ENCODE measurements at regions not wholly inside any gene's neighbourhood (a gene's known extent, or its start where the extent isn't known, plus 50 kb on each side); places are given as distances from the start of the nearest gene placed in this dataset.

GRCh38 chr4:138111462-138112000, 130.6 kb downstream of the SLC7A11 start:
- Histone ChIP-seq H3K4me3 (ENCODE audit: low read depth in 1 of 3, low read length in 3 of 3) (no peak overlapping the region), H3K36me3 (ENCODE audit: control insufficient read depth in 4 of 4, insufficient read depth in 3 of 4, low read depth in 1 of 4, low read length in 3 of 4) (no peaks in the 10 kb centered on the region), H3K27ac (ENCODE audit: low read depth in 1 of 2, low read length in 2 of 2) (no peak overlapping the region), H3K27me3 (ENCODE audit: control insufficient read depth in 4 of 4, insufficient read depth in 4 of 4, low read length in 3 of 4) (no peaks in the 10 kb centered on the region), H3K9ac (ENCODE audit: low read depth in 1 of 2, low read length in 2 of 2) (no peak overlapping the region), H3K9me3 (ENCODE audit: control insufficient read depth in 4 of 4, low read length in 3 of 4) (peaks cover 0 to 2% (median 0%) of the 10 kb centered on the region in 4 donors), H3K4me1 (ENCODE audit: control insufficient read depth in 4 of 4, insufficient read depth in 4 of 4, low read length in 3 of 4) (no peaks in the 10 kb centered on the region)
- TF ChIP-seq SP1 (IDR thresholded peaks at IDR 0.05) = no peak
- DNase-seq (ENCODE audit: low spot score) = no peak
- 97% methylated on average over 3 of the region's 3 CpGs for WGBS

GRCh38 chr4:138110815-138111214, 131.3 kb downstream of the SLC7A11 start:
- H3K27me3 ChIP-seq (ENCODE audit: control insufficient read depth in 4 of 4, insufficient read depth in 4 of 4, low read length in 3 of 4) = no peaks in the 10 kb centered on the region
- H3K36me3 ChIP-seq (ENCODE audit: control insufficient read depth in 4 of 4, insufficient read depth in 3 of 4, low read depth in 1 of 4, low read length in 3 of 4) = no peaks in the 10 kb centered on the region
- no peak overlapping the region for H3K4me3 ChIP-seq (ENCODE audit: low read depth in 1 of 3, low read length in 3 of 3)
- DNase-seq (ENCODE audit: low spot score) = no peak
- no peaks in the 10 kb centered on the region for H3K4me1 ChIP-seq (ENCODE audit: control insufficient read depth in 4 of 4, insufficient read depth in 4 of 4, low read length in 3 of 4)
- TF ChIP-seq RXRA (IDR thresholded peaks at IDR 0.05) (no peak), ZBTB33 (IDR thresholded peaks at IDR 0.05) (no peak), SP1 (IDR thresholded peaks at IDR 0.05) (no peak), NR2F2 (IDR thresholded peaks at IDR 0.05) (no peak), GABPA (IDR thresholded peaks at IDR 0.05 in 1 of 2, conservative IDR thresholded peaks at IDR 0.05 in 1 of 2) (no peak), JUND (IDR thresholded peaks at IDR 0.05) (no peak), REST (IDR thresholded peaks at IDR 0.05) (no peak)
- peaks cover 0 to 2% (median 0%) of the 10 kb centered on the region in 4 donors for H3K9me3 ChIP-seq (ENCODE audit: control insufficient read depth in 4 of 4, low read length in 3 of 4)
- H3K27ac ChIP-seq (ENCODE audit: low read depth in 1 of 2, low read length in 2 of 2) = no peak overlapping the region
- WGBS = 40% methylated on average over 1 of the region's 1 CpG
- no peak overlapping the region for H3K9ac ChIP-seq (ENCODE audit: low read depth in 1 of 2, low read length in 2 of 2)

- Histone ChIP-seq H3K4me3 (ENCODE audit: low read depth in 1 of 3, low read length in 3 of 3) (no peak overlapping the region), H3K9ac (ENCODE audit: low read depth in 1 of 2, low read length in 2 of 2) (no peak overlapping the region), H3K27ac (ENCODE audit: low read depth in 1 of 2, low read length in 2 of 2) (no peak overlapping the region), H3K27me3 (ENCODE audit: control insufficient read depth in 4 of 4, insufficient read depth in 4 of 4, low read length in 3 of 4) (no peaks in the 10 kb centered on the region), H3K36me3 (ENCODE audit: control insufficient read depth in 4 of 4, insufficient read depth in 3 of 4, low read depth in 1 of 4, low read length in 3 of 4) (no peaks in the 10 kb centered on the region), H3K4me1 (ENCODE audit: control insufficient read depth in 4 of 4, insufficient read depth in 4 of 4, low read length in 3 of 4) (peaks cover 2 to 10% (median 5%) of the 10 kb centered on the region in 4 donors), H3K9me3 (ENCODE audit: control insufficient read depth in 4 of 4, low read length in 3 of 4) (peaks cover 0 to 2% (median 0%) of the 10 kb centered on the region in 4 donors)
- TF ChIP-seq RAD21 (IDR thresholded peaks at IDR 0.05) (no peak), JUND (IDR thresholded peaks at IDR 0.05) (no peak), RXRA (IDR thresholded peaks at IDR 0.05) (no peak), HNF4A (conservative IDR thresholded peaks at IDR 0.05) (no peak), EGR1 (IDR thresholded peaks at IDR 0.05; ENCODE audit: low read depth in 2 of 2) (no peak), TAF1 (conservative IDR thresholded peaks at IDR 0.05) (no peak), YY1 (IDR thresholded peaks at IDR 0.05) (no peak), CTCF (IDR thresholded peaks at IDR 0.05; ENCODE audit: low read depth, low read length, missing input control) (no peak), ZBTB33 (IDR thresholded peaks at IDR 0.05) (no peak), GABPA (IDR thresholded peaks at IDR 0.05 in 1 of 2, conservative IDR thresholded peaks at IDR 0.05 in 1 of 2) (no peak), NR2F2 (IDR thresholded peaks at IDR 0.05) (no peak), ATF3 (IDR thresholded peaks at IDR 0.05) (no peak), FOXA2 (IDR thresholded peaks at IDR 0.05) (no peak)
- DNase-seq (ENCODE audit: low spot score) = no peak
- 90% methylated on average over 4 of the region's 4 CpGs for WGBS
Observed at GRCh38 chr4:138107023-138107422, 135.1 kb downstream of the SLC7A11 start.

Data from liver (tissue), 8 donors.